ENCODE measurements at regions not wholly inside any gene's neighbourhood (a gene's known extent, or its start where the extent isn't known, plus 50 kb on each side); places are given as distances from the start of the nearest gene placed in this dataset.

DNA sequence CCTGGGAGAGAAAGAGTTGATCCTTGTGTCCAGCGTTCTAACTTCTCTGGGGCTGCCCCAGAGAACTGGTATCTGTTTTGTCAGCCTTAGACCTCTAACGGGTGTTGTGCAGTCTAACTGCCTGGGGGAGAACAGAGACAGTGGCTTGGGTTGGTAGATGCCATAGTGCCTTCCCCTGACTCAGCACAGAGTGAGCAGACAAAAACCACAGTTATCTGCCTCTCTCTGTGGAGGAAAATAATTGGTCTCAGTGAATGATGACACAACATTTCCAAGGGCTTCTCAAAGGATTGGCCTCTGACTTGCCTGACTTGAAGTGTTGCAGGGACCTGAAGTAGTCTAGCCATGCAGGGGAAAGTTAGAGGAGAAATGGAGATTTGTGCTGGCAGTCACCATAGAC lies 226.2 kb upstream of the MAN1A1 start:
- no peak overlapping the region for H3K27ac ChIP-seq
- no peak for TF ChIP-seq ZFX (IDR thresholded peaks at IDR 0.05)
- TF ChIP-seq, protein P1, sequence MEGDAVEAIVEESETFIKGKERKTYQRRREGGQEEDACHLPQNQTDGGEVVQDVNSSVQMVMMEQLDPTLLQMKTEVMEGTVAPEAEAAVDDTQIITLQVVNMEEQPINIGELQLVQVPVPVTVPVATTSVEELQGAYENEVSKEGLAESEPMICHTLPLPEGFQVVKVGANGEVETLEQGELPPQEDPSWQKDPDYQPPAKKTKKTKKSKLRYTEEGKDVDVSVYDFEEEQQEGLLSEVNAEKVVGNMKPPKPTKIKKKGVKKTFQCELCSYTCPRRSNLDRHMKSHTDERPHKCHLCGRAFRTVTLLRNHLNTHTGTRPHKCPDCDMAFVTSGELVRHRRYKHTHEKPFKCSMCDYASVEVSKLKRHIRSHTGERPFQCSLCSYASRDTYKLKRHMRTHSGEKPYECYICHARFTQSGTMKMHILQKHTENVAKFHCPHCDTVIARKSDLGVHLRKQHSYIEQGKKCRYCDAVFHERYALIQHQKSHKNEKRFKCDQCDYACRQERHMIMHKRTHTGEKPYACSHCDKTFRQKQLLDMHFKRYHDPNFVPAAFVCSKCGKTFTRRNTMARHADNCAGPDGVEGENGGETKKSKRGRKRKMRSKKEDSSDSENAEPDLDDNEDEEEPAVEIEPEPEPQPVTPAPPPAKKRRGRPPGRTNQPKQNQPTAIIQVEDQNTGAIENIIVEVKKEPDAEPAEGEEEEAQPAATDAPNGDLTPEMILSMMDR (conservative IDR thresholded peaks at IDR 0.05): no peak

DNA sequence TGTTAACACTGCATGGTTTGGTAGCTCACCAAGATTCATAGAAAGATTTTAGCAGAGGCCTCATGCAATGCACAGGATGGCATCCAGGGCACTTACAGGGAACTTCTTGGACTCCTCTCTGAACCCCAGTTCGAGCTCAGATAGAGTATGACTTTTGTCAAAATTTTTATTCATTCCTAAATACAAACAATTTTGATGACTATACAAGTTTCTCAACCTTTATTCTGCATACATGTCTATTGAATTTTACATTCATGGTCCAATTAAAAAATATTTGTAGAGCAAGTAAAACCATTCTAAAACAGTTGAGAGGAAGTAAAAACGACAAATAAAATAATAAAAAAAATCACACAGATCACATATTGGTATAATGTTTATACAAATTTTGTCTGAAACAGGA lies 219.0 kb upstream of the MAN1A1 start:
- H3K27ac ChIP-seq: no peak overlapping the region

DNA sequence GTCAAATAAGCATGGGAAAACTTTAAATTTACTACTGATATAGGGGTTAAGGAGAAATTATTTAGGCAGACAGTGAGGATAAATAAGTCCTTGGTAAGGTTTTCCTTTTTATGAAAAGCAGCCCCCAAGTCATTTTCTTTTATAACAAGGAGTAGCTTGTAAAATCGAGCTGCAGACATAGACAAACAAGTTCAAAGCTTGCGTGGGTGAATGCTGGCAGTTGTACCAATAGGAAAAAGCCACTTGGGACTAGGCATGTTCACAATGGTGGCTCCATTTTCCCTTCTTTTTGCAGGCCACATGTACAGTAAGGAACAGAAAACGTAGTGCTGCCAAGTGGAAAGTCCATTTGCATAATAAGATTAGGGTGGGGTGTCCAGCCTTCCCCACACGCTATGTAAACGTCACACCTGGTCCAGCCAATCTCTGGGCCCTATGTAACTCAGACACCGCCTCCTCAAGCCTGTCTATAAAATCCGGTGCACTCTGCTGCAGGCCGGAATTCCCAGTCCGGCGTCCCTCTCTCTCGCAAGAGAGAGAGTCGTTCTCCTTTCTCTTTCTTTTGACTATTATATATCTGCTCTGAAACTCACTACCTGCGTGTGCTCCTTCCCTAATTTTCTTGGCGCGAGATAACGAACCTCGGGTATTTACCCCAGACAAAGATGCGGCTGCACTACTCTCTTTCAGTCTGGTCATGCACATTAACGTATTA lies 217.1 kb upstream of the MAN1A1 start:
- no peak overlapping the region for H3K27ac ChIP-seq
- TF ChIP-seq, protein P1 (conservative IDR thresholded peaks at IDR 0.05): no peak
- TF ChIP-seq ZFX (IDR thresholded peaks at IDR 0.05): no peak

More for the DNA sequence above, 219.0 kb upstream of the MAN1A1 start:
- TF ChIP-seq, protein P1 (conservative IDR thresholded peaks at IDR 0.05): no peak
- TF ChIP-seq ZFX (IDR thresholded peaks at IDR 0.05): no peak

DNA sequence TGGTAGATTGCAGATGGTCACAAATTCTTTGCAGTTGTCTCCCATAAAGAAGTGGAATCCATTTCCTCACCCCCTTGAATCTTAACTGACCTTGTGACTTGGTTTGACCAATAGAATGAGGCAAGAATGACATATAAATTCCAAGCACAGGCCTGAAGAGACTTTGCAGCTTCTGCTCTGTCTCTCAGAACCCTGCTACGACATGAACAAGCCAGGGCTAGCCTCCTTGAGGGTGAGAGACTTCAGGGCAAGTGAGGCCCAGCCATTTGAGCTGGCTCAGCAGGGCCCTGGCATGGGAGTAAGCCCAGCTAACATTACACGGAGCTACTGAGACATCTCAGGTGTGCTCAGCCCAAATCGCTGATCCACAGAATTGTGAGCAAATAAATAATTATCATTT lies 216.3 kb upstream of the MAN1A1 start:
- TF ChIP-seq ZFX (IDR thresholded peaks at IDR 0.05): no peak
- TF ChIP-seq, protein P1 (conservative IDR thresholded peaks at IDR 0.05): no peak
- no peak overlapping the region for H3K27ac ChIP-seq

DNA sequence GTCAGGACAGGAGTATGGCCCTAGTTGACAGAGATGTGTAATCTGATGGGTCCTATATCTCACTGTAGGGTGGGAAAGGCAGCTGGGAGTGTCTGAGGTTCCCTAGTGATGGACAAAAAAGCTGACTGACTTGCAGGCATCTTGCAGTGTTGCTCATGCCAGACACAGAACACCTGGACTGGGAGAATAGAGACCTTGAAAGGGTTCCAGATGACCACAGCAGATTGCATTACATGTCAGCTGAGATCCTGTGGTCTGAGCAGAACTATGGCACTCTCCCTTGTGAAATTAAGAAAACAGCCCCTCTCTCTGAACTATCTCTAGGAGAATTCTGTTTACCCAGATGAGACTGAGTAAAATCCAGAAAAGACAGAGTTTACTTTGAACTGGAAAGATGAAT lies 212.6 kb upstream of the MAN1A1 start:
- TF ChIP-seq, protein P1 (conservative IDR thresholded peaks at IDR 0.05): no peak
- TF ChIP-seq ZFX (IDR thresholded peaks at IDR 0.05): no peak
- H3K27ac ChIP-seq: no peak overlapping the region

DNA sequence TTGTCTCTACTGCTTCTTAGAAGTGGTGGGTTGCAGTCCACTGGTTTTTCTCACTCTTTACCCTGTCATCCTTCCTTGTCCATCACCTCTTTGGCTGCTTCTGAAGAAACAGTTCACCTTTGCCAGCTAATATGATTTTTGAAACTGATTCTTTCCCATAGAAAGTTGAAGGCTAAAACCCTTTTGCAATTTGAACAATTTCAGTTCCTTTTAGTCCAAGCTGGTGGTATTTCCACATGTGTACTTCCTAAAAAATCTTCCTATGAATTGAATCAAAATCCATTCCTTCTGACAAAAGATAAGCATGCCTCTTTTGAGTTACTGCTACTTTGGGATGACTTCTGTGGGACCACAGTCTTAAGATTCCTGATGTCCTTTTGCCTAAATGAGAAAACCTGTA lies 210.0 kb upstream of the MAN1A1 start:
- no peak for TF ChIP-seq ZFX (IDR thresholded peaks at IDR 0.05)
- TF ChIP-seq, protein P1 (conservative IDR thresholded peaks at IDR 0.05): no peak
- no peak overlapping the region for H3K27ac ChIP-seq

DNA sequence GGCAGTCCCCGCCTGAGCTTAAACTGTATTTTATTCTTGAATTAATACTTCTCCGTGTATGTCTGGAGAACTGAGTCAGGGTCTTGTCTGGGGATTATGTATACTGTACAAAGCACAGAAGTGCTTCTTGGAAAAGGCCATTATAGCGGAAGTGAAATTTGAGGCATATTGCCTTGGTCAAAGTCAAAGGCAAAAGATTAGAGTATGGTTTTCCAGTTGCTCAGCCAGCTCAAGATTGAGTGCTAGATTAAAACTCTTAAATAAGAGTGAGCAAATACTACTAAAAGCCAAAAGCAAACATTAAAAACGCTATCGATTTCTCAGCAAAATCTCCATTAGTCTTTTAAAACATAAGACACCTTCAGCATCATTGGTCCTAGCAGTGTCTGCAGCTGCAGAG lies 207.7 kb upstream of the MAN1A1 start:
- H3K27ac ChIP-seq: no peak overlapping the region
- TF ChIP-seq ZFX (IDR thresholded peaks at IDR 0.05): no peak
- TF ChIP-seq, protein P1 (conservative IDR thresholded peaks at IDR 0.05): no peak

All from C4-2B (cell line).